Neutrophil (primary cell): ENCODE measurements at regions not wholly inside any gene's neighbourhood (a gene's known extent, or its start where the extent isn't known, plus 50 kb on each side); places are given as distances from the start of the nearest gene placed in this dataset.

ENCODE experiments used
- H3K27ac ChIP-seq: fragments of 200-600 bp; sonication (generic); 2 replicates; pipeline ENCODE4 v1.5.1; 2016; ENCODE audit warnings: mild to moderate bottlenecking, moderate library complexity
- H3K27me3 ChIP-seq: fragments of 200-600 bp; sonication (generic); 2 replicates; pipeline ENCODE4 v1.6.0; 2016; ENCODE audit warnings: mild to moderate bottlenecking
- H3K36me3 ChIP-seq: fragments of 200-600 bp; sonication (generic); 2 replicates; pipeline ENCODE4 v1.5.1; 2017
- H3K4me1 ChIP-seq, 2 experiments: fragments of 200-600 bp in 1 of 2; sonication (generic) in 1 of 2; 1 replicate in 1 of 2; 2 replicates in 1 of 2; pipeline versions ENCODE4 v1.5.1 to v1.6.1; 2013 to 2016; ENCODE audit warnings: low read depth in 1 of 2, low read length in 1 of 2, mild to moderate bottlenecking in 1 of 2, moderate library complexity in 1 of 2; ENCODE audit not compliant: control insufficient read depth in 1 of 2, insufficient read depth in 1 of 2
- H3K4me3 ChIP-seq, 2 experiments: fragments of 200-600 bp in 1 of 2; sonication (generic) in 1 of 2; 1 replicate in 1 of 2; 2 replicates in 1 of 2; pipeline ENCODE4 v1.5.1; 2013 to 2016; ENCODE audit warnings: low read depth in 1 of 2, low read length in 1 of 2, mild to moderate bottlenecking in 1 of 2, moderate library complexity in 1 of 2
- H3K9me3 ChIP-seq: fragments of 200-600 bp; sonication (generic); 2 replicates; pipeline ENCODE4 v1.5.1; 2016
- TF ChIP-seq, protein P1 (sequence below): fragments of 200-600 bp; sonication (generic); IDR thresholded peaks from 2 replicates; pipeline ENCODE4 v1.5.1; 2016; ENCODE audit warnings: antibody characterized with exemption

DNA sequence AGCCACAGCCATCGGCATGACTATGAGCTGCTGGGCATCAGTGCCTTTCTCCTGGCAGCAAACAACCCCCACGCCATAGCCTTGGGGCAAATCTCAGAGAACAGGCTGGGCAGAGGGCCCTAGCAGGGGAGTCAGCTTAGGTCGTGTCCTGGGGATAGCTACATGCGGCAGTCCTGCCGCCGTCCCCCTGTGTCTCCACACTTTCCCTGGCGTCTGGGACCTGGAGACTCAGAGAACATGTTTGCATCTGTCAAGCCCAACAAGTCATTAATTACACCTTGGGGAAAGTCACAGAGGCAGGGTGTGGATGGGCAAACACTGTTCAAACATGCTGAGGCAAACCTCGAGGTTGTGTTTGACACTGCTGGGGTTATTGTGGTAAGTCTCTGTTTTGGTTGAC lies 123.6 kb downstream of the C5orf15 start:
- TF ChIP-seq, protein P1, sequence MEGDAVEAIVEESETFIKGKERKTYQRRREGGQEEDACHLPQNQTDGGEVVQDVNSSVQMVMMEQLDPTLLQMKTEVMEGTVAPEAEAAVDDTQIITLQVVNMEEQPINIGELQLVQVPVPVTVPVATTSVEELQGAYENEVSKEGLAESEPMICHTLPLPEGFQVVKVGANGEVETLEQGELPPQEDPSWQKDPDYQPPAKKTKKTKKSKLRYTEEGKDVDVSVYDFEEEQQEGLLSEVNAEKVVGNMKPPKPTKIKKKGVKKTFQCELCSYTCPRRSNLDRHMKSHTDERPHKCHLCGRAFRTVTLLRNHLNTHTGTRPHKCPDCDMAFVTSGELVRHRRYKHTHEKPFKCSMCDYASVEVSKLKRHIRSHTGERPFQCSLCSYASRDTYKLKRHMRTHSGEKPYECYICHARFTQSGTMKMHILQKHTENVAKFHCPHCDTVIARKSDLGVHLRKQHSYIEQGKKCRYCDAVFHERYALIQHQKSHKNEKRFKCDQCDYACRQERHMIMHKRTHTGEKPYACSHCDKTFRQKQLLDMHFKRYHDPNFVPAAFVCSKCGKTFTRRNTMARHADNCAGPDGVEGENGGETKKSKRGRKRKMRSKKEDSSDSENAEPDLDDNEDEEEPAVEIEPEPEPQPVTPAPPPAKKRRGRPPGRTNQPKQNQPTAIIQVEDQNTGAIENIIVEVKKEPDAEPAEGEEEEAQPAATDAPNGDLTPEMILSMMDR, result no peak
- H3K27ac ChIP-seq, result no peak overlapping the region
- peaks cover 18% of the 10 kb centered on the region for H3K27me3 ChIP-seq
- H3K36me3 ChIP-seq, result no peaks in the 10 kb centered on the region
- H3K4me1 ChIP-seq, result no peaks in the 10 kb centered on the region
- H3K9me3 ChIP-seq, result no peaks in the 10 kb centered on the region
- H3K4me3 ChIP-seq, result no peak overlapping the region

- H3K27me3 ChIP-seq, result peaks cover 18% of the 10 kb centered on the region
- H3K4me1 ChIP-seq, result no peaks in the 10 kb centered on the region
- H3K36me3 ChIP-seq, result no peaks in the 10 kb centered on the region
- TF ChIP-seq, protein P1, result no peak
- H3K4me3 ChIP-seq, result no peak overlapping the region
- no peak overlapping the region for H3K27ac ChIP-seq
- no peaks in the 10 kb centered on the region for H3K9me3 ChIP-seq
Measured at GRCh38 chr5:133843911-133844310, 124.5 kb downstream of the C5orf15 start.

- peaks cover 14% of the 10 kb centered on the region for H3K27me3 ChIP-seq
- H3K27ac ChIP-seq, result no peak overlapping the region
- H3K4me1 ChIP-seq, result no peaks in the 10 kb centered on the region
- TF ChIP-seq, protein P1, result no peak
- H3K9me3 ChIP-seq, result no peaks in the 10 kb centered on the region
- H3K36me3 ChIP-seq, result no peaks in the 10 kb centered on the region
- no peak overlapping the region for H3K4me3 ChIP-seq
Measured at GRCh38 chr5:133842846-133843611, 125.4 kb downstream of the C5orf15 start.

GRCh38 chr5:133841831-133842750 lies 126.3 kb downstream of the C5orf15 start:
- Histone ChIP-seq H3K27ac (no peak overlapping the region), H3K27me3 (peaks cover 14% of the 10 kb centered on the region), H3K36me3 (no peaks in the 10 kb centered on the region), H3K4me3 (no peak overlapping the region), H3K9me3 (no peaks in the 10 kb centered on the region), H3K4me1 (no peaks in the 10 kb centered on the region)
- TF ChIP-seq, protein P1, result no peak

- Histone ChIP-seq H3K9me3 (no peaks in the 10 kb centered on the region), H3K4me3 (no peak overlapping the region), H3K27me3 (peaks cover 9% of the 10 kb centered on the region), H3K36me3 (no peaks in the 10 kb centered on the region), H3K27ac (no peak overlapping the region), H3K4me1 (no peaks in the 10 kb centered on the region)
- TF ChIP-seq, protein P1, result no peak
Measured at GRCh38 chr5:133840168-133840567, 128.3 kb downstream of the C5orf15 start.
